PFSK-1 (cell line): ENCODE measurements at regions not wholly inside any gene's neighbourhood (a gene's known extent, or its start where the extent isn't known, plus 50 kb on each side); places are given as distances from the start of the nearest gene placed in this dataset.

Experiments used
- FOXP2 ChIP-seq: optimal IDR thresholded peaks from 2 replicates; pipeline ENCODE3; 2011; ENCODE audit warnings: borderline replicate concordance, control low read depth, inconsistent platforms; ENCODE audit not compliant: insufficient read depth; ENCODE audit errors: extremely low read length, extremely low read depth
- POLR2AphosphoS5 ChIP-seq: IDR thresholded peaks from 2 replicates; pipeline ENCODE4 v1.6.1; 2012; ENCODE audit warnings: low read depth, mild to moderate bottlenecking, control low read depth, low read length, moderate library complexity
- SIN3A ChIP-seq: IDR thresholded peaks from 2 replicates; pipeline ENCODE4 v1.6.1; 2012; ENCODE audit warnings: mild to moderate bottlenecking, low read length, moderate library complexity, borderline replicate concordance; ENCODE audit not compliant: insufficient read depth
- TAF1 ChIP-seq: IDR thresholded peaks from 2 replicates; pipeline ENCODE4 v1.6.1; 2012; ENCODE audit warnings: low read length, control low read depth, borderline replicate concordance; ENCODE audit not compliant: insufficient read depth
- TF ChIP-seq, protein P1 (sequence below), 2 experiments: IDR thresholded peaks; 2 replicates each; pipeline versions ENCODE4 v1.6.1 to v1.8.0; 2011 to 2012; ENCODE audit warnings: low read depth in 2 of 2, low read length in 2 of 2, control low read depth in 1 of 2, inconsistent platforms in 1 of 2, mild to moderate bottlenecking in 1 of 2, moderate library complexity in 1 of 2; ENCODE audit not compliant: insufficient read depth in 1 of 2

- TF ChIP-seq TAF1 (no peak), FOXP2 (no peak), POLR2AphosphoS5 (no peak), SIN3A (no peak)
- TF ChIP-seq, protein P1, sequence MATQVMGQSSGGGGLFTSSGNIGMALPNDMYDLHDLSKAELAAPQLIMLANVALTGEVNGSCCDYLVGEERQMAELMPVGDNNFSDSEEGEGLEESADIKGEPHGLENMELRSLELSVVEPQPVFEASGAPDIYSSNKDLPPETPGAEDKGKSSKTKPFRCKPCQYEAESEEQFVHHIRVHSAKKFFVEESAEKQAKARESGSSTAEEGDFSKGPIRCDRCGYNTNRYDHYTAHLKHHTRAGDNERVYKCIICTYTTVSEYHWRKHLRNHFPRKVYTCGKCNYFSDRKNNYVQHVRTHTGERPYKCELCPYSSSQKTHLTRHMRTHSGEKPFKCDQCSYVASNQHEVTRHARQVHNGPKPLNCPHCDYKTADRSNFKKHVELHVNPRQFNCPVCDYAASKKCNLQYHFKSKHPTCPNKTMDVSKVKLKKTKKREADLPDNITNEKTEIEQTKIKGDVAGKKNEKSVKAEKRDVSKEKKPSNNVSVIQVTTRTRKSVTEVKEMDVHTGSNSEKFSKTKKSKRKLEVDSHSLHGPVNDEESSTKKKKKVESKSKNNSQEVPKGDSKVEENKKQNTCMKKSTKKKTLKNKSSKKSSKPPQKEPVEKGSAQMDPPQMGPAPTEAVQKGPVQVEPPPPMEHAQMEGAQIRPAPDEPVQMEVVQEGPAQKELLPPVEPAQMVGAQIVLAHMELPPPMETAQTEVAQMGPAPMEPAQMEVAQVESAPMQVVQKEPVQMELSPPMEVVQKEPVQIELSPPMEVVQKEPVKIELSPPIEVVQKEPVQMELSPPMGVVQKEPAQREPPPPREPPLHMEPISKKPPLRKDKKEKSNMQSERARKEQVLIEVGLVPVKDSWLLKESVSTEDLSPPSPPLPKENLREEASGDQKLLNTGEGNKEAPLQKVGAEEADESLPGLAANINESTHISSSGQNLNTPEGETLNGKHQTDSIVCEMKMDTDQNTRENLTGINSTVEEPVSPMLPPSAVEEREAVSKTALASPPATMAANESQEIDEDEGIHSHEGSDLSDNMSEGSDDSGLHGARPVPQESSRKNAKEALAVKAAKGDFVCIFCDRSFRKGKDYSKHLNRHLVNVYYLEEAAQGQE (IDR thresholded peaks at IDR 0.05; ENCODE audit: insufficient read depth in 1 of 2, low read depth in 2 of 2, low read length in 2 of 2), result no peak
Observed at GRCh38 chr3:162443376-162443775, 946.8 kb downstream of the OTOL1 start.

DNA sequence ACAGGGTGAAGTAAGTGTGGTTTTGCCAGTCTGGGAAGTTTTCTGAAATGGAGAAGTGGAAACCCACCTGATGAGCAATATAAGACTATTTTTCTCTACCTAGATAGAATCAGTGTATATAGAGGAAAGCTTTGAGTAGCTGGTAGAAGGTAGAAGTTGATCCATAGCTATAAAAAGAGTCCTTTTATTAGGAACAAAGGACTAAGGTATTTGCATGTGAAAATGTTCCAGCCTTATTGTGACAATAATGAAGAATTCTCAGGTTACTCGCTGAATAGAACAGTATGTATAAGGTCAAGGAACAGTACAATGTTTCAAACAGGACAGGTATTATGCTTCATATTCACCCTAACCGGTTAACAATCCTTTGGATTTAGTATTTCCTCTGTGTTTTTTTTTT is 972.2 kb downstream of the OTOL1 start:
- TF ChIP-seq, protein P1 (IDR thresholded peaks at IDR 0.05; ENCODE audit: insufficient read depth in 1 of 2, low read depth in 2 of 2, low read length in 2 of 2), result no peak
- TF ChIP-seq TAF1 (no peak), SIN3A (no peak), FOXP2 (no peak), POLR2AphosphoS5 (no peak)

DNA sequence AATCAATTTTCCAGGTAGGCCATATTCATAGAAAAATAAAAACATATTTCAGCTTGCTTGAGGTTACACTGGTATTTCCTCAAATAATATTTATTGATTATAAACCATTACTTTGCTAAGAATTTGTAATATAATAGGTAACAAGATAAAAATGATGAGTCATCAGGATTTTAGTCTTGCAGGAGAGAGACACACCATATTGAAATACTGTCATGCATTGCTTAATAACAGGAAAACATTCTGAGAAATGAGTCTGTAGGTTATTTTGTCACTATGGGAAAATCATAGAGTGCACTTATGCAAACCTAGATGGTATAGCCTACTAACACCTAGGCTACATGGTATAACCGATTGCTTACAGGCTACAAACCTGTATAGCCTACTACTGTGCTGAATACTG is 990.5 kb downstream of the OTOL1 start:
- TF ChIP-seq TAF1 (no peak), FOXP2 (no peak), POLR2AphosphoS5 (no peak), SIN3A (no peak)
- TF ChIP-seq, protein P1 (IDR thresholded peaks at IDR 0.05; ENCODE audit: insufficient read depth in 1 of 2, low read depth in 2 of 2, low read length in 2 of 2), result no peak

DNA sequence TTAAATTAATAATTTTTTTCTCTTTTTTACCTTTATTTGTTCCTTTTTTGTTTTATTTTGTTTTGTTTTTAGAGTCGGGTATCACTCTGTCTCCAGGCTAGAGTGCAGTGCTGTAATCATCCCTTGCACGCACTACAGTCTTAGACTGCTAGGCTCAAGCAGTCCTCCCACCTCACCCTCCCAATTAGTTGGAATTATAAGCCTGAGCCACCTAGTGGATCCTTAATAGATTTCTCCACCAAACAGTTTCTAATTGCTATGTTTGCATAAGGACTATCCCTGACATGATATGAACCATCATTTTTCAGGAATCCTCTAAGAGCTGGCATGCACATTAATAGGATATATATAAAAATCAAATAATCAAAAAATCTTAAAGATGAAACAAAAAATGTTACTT is 993.2 kb downstream of the OTOL1 start:
- TF ChIP-seq SIN3A (no peak), FOXP2 (no peak), TAF1 (no peak), POLR2AphosphoS5 (no peak)
- TF ChIP-seq, protein P1 (IDR thresholded peaks at IDR 0.05; ENCODE audit: insufficient read depth in 1 of 2, low read depth in 2 of 2, low read length in 2 of 2), result no peak

DNA sequence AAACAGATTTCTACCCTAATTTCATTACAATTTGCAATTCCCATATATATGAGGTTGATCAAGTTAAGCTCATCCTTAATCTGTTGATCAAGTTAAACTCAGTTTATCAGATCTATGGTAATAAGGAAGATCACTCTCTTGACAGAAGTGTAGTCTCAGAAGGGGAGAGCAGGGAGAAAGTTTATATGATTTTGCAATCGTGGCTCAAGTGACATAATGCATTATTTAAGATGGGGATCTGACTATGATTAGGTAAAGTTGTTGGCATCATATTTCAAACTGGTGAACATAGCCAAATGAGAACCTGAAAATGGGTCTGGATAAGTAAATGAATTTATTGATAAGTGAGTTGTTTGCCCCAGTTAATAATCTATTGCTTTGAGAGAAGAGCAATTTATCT is 995.3 kb downstream of the OTOL1 start:
- TF ChIP-seq, protein P1 (IDR thresholded peaks at IDR 0.05; ENCODE audit: insufficient read depth in 1 of 2, low read depth in 2 of 2, low read length in 2 of 2), result no peak
- TF ChIP-seq FOXP2 (no peak), SIN3A (no peak), POLR2AphosphoS5 (no peak), TAF1 (no peak)
